HCT116 (cell line): ENCODE measurements at regions not wholly inside any gene's neighbourhood (a gene's known extent, or its start where the extent isn't known, plus 50 kb on each side); places are given as distances from the start of the nearest gene placed in this dataset.
"Not testable (repeated sequence)": the region's sequence is repeated elsewhere in the genome, so short reads cannot be mapped to it uniquely, and the experiment has no call there.

Source experiments
- ATAC-seq: fragments of 200-7000 bp; cut with Tn5 transposase; 2 replicates; pipeline ENCODE4 v1.9.1; 2020; ENCODE audit warnings: mild to moderate bottlenecking, moderate library complexity
- BruUV-seq: library from RNA; stranded (reverse); fragments of 400-500 nt; replicated peaks from 2 replicates; lab custom pipeline; 2021; lab: Mats Ljungman, UMichigan
- CTCF ChIA-PET: fragments of 300-600 bp; sonication (Branson Sonifier 250); formaldehyde crosslinking; loops from one replicate; lab custom pipeline; 2021; ENCODE audit warnings: antibody characterized with exemption; lab: Charles Lee
- POLR2A ChIA-PET: fragments of 300-600, 350-600 bp; sonication (Branson Sonifier 250); formaldehyde crosslinking; loops from one replicate; lab custom pipeline; 2021; ENCODE audit warnings: antibody characterized with exemption; lab: Charles Lee
- RAD21 ChIA-PET, 2 experiments: fragments of 300-600 bp; sonication (Branson Sonifier 250); formaldehyde crosslinking; loops; one replicate each; lab custom pipeline; 2023; ENCODE audit warnings: low total read pairs in 2 of 2; ENCODE audit not compliant: uncharacterized antibody in 2 of 2, unreplicated experiment in 2 of 2, low non-redundant PET in 1 of 2; lab: Charles Lee
- DNase-seq: peaks from one replicate; pipeline ENCODE4 v3.0.0-alpha.2; 2010; ENCODE audit warnings: low read depth, low spot score
- H2AFZ ChIP-seq: fragments of 200-600 bp; shearing (Covaris generic), sonication (generic); 2 replicates; pipeline ENCODE4 v1.6.1; 2017; ENCODE audit warnings: low read depth, mixed run types, mixed read lengths, antibody characterized with exemption, low read length; ENCODE audit not compliant: poor library complexity, severe bottlenecking
- H3K27ac ChIP-seq: 2 replicates; pipeline ENCODE4 v1.5.1; 2012; ENCODE audit warnings: low read depth, low read length
- H3K27me3 ChIP-seq: fragments of 200-600 bp; sonication (generic); 2 replicates; pipeline ENCODE4 v1.6.1; 2016; ENCODE audit warnings: mixed run types, low read length, mixed read lengths; ENCODE audit not compliant: insufficient read depth
- H3K36me3 ChIP-seq, 2 experiments: fragments of 200-500 bp in 1 of 2; fragments of 200-600 bp in 1 of 2; sonication (Bioruptor generic) in 1 of 2; sonication (generic) in 1 of 2; 2 replicates each; pipeline versions ENCODE4 v1.5.1 to v1.6.1; 2014 to 2016; ENCODE audit warnings: low read length in 2 of 2, inconsistent platforms in 1 of 2, mixed read lengths in 1 of 2, mixed run types in 1 of 2; ENCODE audit not compliant: insufficient read depth in 2 of 2, control insufficient read depth in 1 of 2
- H3K4me1 ChIP-seq, 2 experiments: fragments of 200-600 bp in 1 of 2; sonication (generic) in 1 of 2; 2 replicates each; pipeline versions ENCODE4 v1.5.1 to v1.6.1; 2012 to 2017; ENCODE audit warnings: low read length in 2 of 2, inconsistent platforms in 1 of 2, mild to moderate bottlenecking in 1 of 2, mixed read lengths in 1 of 2, mixed run types in 1 of 2, moderate library complexity in 1 of 2; ENCODE audit not compliant: insufficient read depth in 2 of 2, control insufficient read depth in 1 of 2
- H3K4me2 ChIP-seq: fragments of 200-600 bp; sonication (generic); 2 replicates; pipeline ENCODE4 v1.6.1; 2017; ENCODE audit warnings: mixed run types, low read length, mixed read lengths
- H3K4me3 ChIP-seq, 2 experiments: fragments of 200-600 bp in 1 of 2; sonication (generic) in 1 of 2; replicated peaks in 1 of 2; 2 replicates each; pipeline ENCODE4 v1.5.1; 2011 to 2016; ENCODE audit warnings: low read length in 2 of 2, control low read depth in 1 of 2, low read depth in 1 of 2, mild to moderate bottlenecking in 1 of 2, mixed read lengths in 1 of 2, mixed run types in 1 of 2
- H3K79me2 ChIP-seq: fragments of 200-600 bp; sonication (generic); 2 replicates; pipeline ENCODE4 v1.6.1; 2017; ENCODE audit warnings: mild to moderate bottlenecking, mixed run types, low read length, moderate library complexity, mixed read lengths; ENCODE audit not compliant: insufficient read depth
- H3K9ac ChIP-seq: fragments of 200-600 bp; sonication (generic); 2 replicates; pipeline ENCODE4 v1.6.1; 2016; ENCODE audit warnings: low read length, mixed read lengths
- H3K9me2 ChIP-seq: fragments of 200-600 bp; sonication (generic), shearing (Covaris generic); 2 replicates; pipeline ENCODE4 v1.6.1; 2017; ENCODE audit warnings: mixed run types, mild to moderate bottlenecking, moderate library complexity; ENCODE audit not compliant: insufficient read depth
- H3K9me3 ChIP-seq, 2 experiments: fragments of 200-500 bp in 1 of 2; fragments of 200-600 bp in 1 of 2; sonication (Bioruptor generic) in 1 of 2; sonication (generic) in 1 of 2; 2 replicates each; pipeline ENCODE4 v1.6.1; 2014 to 2017; ENCODE audit warnings: low read length in 2 of 2, mixed read lengths in 2 of 2, inconsistent platforms in 1 of 2, low read depth in 1 of 2, mild to moderate bottlenecking in 1 of 2, mixed run types in 1 of 2, moderate library complexity in 1 of 2; ENCODE audit not compliant: control insufficient read depth in 1 of 2, insufficient read depth in 1 of 2
- H4K20me1 ChIP-seq: fragments of 200-600 bp; sonication (generic), shearing (Covaris generic); 2 replicates; pipeline ENCODE4 v1.6.1; 2017; ENCODE audit warnings: mixed run types, mild to moderate bottlenecking, moderate library complexity; ENCODE audit not compliant: insufficient read depth
- CBX3 ChIP-seq: IDR thresholded peaks from 2 replicates; pipeline ENCODE4 v1.6.1; 2012; ENCODE audit warnings: low read depth
- FOSL1 ChIP-seq: IDR thresholded peaks from 2 replicates; pipeline ENCODE4 v1.6.1; 2012; ENCODE audit warnings: low read depth
- POLR2A ChIP-seq: IDR thresholded peaks from 2 replicates; pipeline ENCODE4 v1.7.0; 2011; ENCODE audit warnings: borderline replicate concordance; ENCODE audit not compliant: insufficient read depth, insufficient read length; ENCODE audit errors: extremely low read depth
- POLR2AphosphoS5 ChIP-seq: IDR thresholded peaks from 2 replicates; pipeline ENCODE4 v1.6.1; 2011; ENCODE audit warnings: mild to moderate bottlenecking, low read depth, low read length, moderate library complexity
- SP1 ChIP-seq: IDR thresholded peaks from 2 replicates; pipeline ENCODE4 v1.6.1; 2012; ENCODE audit warnings: low read depth
- ZFX ChIP-seq: fragments of 450-650 bp; IDR thresholded peaks from 2 replicates; pipeline ENCODE4 v1.6.1; 2017
- intact Hi-C: fragments of 100-400 bp; cut with micrococcal nuclease; formaldehyde crosslinking; loops from 2 replicates; pipeline ENCODE4 v1.10.0; 2022
- TF ChIP-seq, protein P1 (sequence below): IDR thresholded peaks from 2 replicates; pipeline ENCODE4 v1.6.1; 2012
- TF ChIP-seq, protein P2 (sequence below): IDR thresholded peaks from 2 replicates; pipeline ENCODE4 v1.6.1; 2011; ENCODE audit warnings: mild to moderate bottlenecking, low read length, moderate library complexity; ENCODE audit not compliant: insufficient replicate concordance; ENCODE audit errors: extremely low read depth

DNA sequence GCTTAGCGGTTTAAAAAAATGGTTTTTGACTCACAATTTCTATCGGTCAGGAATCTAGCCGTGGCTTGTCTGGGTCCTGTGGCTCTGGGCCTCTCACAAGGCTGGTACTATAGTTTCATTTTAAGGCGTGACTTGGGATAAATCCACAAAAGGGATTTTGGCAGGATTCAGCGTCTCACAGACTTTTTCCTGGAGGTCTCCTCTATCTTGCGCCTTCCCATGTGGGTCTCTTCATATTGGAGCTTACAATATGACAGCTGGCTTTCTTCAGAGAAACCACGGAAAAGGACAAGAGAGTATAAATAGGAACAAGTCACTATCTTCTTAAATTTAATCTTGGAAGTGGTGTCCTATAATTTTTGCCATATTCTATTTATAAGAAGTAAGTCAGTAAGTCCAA lies 250.5 kb downstream of the DSC3 start:
- Histone ChIP-seq H3K4me2 (no peak overlapping the region), H3K27me3 (no peaks in the 10 kb centered on the region), H4K20me1 (no peaks in the 10 kb centered on the region), H3K4me3 (no peak overlapping the region), H3K9me2 (no peaks in the 10 kb centered on the region), H2AFZ (no peak overlapping the region), H3K27ac (no peak overlapping the region), H3K4me1 (no peaks in the 10 kb centered on the region), H3K36me3 (no peaks in the 10 kb centered on the region), H3K79me2 (no peaks in the 10 kb centered on the region), H3K9ac (no peak overlapping the region), H3K9me3 (no peaks in the 10 kb centered on the region)
- ChIA-PET CTCF (no interaction called here), RAD21 (no interaction called here), POLR2A (no interaction called here)
- no TSS peak for BruUV-seq
- DNase-seq (no peak), ATAC-seq (no peak)
- no peak for TF ChIP-seq ZFX
- intact Hi-C loops = no loop called here

DNA sequence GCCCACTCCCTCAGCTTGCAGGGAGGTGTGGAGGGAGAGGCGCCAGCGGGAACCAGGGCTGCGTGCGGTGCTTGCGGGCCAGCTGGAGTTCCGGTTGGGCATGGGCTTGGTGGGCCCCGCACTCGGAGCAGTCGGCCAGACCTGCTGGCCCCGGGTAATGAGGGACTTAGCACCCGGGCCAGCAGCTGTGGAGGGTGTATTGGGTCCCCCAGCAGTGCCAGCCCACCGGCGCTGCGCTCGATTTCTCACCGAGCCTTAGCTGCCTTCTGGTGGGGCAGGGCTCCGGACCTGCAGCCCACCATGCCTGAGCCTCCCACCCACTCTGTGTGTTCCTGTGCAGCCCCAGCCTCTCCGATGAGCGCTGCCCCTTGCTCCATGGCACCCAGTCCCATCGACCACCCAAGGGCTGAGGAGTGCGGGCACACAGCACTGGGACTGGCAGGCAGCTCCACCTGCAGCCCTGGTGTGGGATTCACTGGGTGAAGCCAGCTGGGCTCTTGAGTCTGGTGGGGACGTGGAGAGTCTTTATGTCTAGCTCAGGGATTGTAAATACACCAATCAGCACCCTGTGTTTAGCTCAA lies 254.0 kb downstream of the DSC3 start:
- H3K4me1 ChIP-seq, H3K9me3 ChIP-seq, RAD21 ChIA-PET, DNase-seq, H3K27me3 ChIP-seq, ATAC-seq, H4K20me1 ChIP-seq, H3K4me2 ChIP-seq, POLR2A ChIA-PET, H3K9me2 ChIP-seq, intact Hi-C loops, H3K27ac ChIP-seq, BruUV-seq, H3K9ac ChIP-seq, H3K4me3 ChIP-seq, H3K36me3 ChIP-seq, CTCF ChIA-PET, H2AFZ ChIP-seq, H3K79me2 ChIP-seq: not testable (repeated sequence)

DNA sequence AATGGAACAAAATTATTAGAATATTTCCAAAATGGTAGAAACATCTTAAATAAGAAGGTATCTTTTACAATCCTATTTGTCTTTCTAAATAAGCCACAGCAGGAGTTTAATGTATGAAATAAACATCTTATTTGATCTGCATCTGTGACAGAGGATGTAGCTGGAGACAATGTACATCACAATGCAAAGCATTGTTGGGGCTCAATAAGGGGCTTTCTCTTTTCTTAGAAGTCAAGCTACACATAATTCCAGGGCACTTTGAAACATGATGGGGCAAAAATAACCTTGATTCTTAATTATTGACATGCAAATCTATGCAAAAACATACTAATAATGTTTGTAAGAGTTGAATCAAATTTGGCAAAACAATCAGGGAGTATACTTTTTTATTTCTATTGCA lies 255.1 kb downstream of the DSC3 start:
- no peak overlapping the region for H2AFZ ChIP-seq
- TF ChIP-seq SP1 (no peak), FOSL1 (no peak), POLR2A (no peak), CBX3 (no peak), POLR2AphosphoS5 (no peak)
- TF ChIP-seq, protein P1, sequence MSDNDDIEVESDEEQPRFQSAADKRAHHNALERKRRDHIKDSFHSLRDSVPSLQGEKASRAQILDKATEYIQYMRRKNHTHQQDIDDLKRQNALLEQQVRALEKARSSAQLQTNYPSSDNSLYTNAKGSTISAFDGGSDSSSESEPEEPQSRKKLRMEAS = no peak
- TF ChIP-seq, protein P2, sequence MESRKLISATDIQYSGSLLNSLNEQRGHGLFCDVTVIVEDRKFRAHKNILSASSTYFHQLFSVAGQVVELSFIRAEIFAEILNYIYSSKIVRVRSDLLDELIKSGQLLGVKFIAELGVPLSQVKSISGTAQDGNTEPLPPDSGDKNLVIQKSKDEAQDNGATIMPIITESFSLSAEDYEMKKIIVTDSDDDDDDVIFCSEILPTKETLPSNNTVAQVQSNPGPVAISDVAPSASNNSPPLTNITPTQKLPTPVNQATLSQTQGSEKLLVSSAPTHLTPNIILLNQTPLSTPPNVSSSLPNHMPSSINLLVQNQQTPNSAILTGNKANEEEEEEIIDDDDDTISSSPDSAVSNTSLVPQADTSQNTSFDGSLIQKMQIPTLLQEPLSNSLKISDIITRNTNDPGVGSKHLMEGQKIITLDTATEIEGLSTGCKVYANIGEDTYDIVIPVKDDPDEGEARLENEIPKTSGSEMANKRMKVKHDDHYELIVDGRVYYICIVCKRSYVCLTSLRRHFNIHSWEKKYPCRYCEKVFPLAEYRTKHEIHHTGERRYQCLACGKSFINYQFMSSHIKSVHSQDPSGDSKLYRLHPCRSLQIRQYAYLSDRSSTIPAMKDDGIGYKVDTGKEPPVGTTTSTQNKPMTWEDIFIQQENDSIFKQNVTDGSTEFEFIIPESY = no peak
- intact Hi-C loops = no loop called here
- H3K4me1 ChIP-seq = no peaks in the 10 kb centered on the region
- no peak overlapping the region for H3K9ac ChIP-seq
- DNase-seq (no peak), ATAC-seq (no peak)
- ChIA-PET CTCF (no interaction called here), POLR2A (no interaction called here), RAD21 (no interaction called here)
- H3K27me3 ChIP-seq = no peaks in the 10 kb centered on the region
- no peak overlapping the region for H3K27ac ChIP-seq
- H3K4me3 ChIP-seq = no peak overlapping the region
- no peaks in the 10 kb centered on the region for H3K79me2 ChIP-seq
- H3K9me3 ChIP-seq = no peaks in the 10 kb centered on the region; a peak in 1 of 4 replicates
- H3K9me2 ChIP-seq = no peaks in the 10 kb centered on the region
- no peak overlapping the region for H3K4me2 ChIP-seq
- no peaks in the 10 kb centered on the region for H3K36me3 ChIP-seq
- BruUV-seq = no TSS peak
- H4K20me1 ChIP-seq = no peaks in the 10 kb centered on the region
